ENCODE measurements at regions not wholly inside any gene's neighbourhood (a gene's known extent, or its start where the extent isn't known, plus 50 kb on each side); places are given as distances from the start of the nearest gene placed in this dataset.

GRCh38 chr21:39056636-39057035, 126.6 kb downstream of the PSMG1 start:
- no peaks in the 10 kb centered on the region for H4K20me1 ChIP-seq (ENCODE audit: control insufficient read depth, insufficient read depth, low read depth, low read length)
- no peaks in the 10 kb centered on the region for H3K9me2 ChIP-seq (replicated peaks; ENCODE audit: control insufficient read depth, low read length)
- H3K4me1 ChIP-seq (ENCODE audit: control insufficient read depth, low read length): no peaks in the 10 kb centered on the region
- no peak overlapping the region for H3K27ac ChIP-seq (ENCODE audit: low read depth, low read length)
- peaks cover 16% of the 10 kb centered on the region; the same call in 1 of the 2 replicates for H3K27me3 ChIP-seq (ENCODE audit: control insufficient read depth, low read length)
- TF ChIP-seq, protein P1, sequence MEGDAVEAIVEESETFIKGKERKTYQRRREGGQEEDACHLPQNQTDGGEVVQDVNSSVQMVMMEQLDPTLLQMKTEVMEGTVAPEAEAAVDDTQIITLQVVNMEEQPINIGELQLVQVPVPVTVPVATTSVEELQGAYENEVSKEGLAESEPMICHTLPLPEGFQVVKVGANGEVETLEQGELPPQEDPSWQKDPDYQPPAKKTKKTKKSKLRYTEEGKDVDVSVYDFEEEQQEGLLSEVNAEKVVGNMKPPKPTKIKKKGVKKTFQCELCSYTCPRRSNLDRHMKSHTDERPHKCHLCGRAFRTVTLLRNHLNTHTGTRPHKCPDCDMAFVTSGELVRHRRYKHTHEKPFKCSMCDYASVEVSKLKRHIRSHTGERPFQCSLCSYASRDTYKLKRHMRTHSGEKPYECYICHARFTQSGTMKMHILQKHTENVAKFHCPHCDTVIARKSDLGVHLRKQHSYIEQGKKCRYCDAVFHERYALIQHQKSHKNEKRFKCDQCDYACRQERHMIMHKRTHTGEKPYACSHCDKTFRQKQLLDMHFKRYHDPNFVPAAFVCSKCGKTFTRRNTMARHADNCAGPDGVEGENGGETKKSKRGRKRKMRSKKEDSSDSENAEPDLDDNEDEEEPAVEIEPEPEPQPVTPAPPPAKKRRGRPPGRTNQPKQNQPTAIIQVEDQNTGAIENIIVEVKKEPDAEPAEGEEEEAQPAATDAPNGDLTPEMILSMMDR (IDR thresholded peaks at IDR 0.05; ENCODE audit: low read depth, low read length, poor library complexity, severe bottlenecking): no peak
- TF ChIP-seq EZH2phosphoT487 (IDR thresholded peaks at IDR 0.05; ENCODE audit: borderline replicate concordance, low read length): no peak
- no peaks in the 10 kb centered on the region for H3K36me3 ChIP-seq (ENCODE audit: control insufficient read depth, low read length)
- no peaks in the 10 kb centered on the region for H3K79me2 ChIP-seq (ENCODE audit: control insufficient read depth, low read length)
- no peak overlapping the region for H3K4me2 ChIP-seq (ENCODE audit: low read length)
- H3F3A ChIP-seq (ENCODE audit: control insufficient read depth, insufficient read depth): no peaks in the 10 kb centered on the region
- H3K4me3 ChIP-seq (ENCODE audit: low read length): no peak overlapping the region
- no peaks in the 10 kb centered on the region for H3K9me3 ChIP-seq (ENCODE audit: control insufficient read depth, insufficient read depth, low read length)

DNA sequence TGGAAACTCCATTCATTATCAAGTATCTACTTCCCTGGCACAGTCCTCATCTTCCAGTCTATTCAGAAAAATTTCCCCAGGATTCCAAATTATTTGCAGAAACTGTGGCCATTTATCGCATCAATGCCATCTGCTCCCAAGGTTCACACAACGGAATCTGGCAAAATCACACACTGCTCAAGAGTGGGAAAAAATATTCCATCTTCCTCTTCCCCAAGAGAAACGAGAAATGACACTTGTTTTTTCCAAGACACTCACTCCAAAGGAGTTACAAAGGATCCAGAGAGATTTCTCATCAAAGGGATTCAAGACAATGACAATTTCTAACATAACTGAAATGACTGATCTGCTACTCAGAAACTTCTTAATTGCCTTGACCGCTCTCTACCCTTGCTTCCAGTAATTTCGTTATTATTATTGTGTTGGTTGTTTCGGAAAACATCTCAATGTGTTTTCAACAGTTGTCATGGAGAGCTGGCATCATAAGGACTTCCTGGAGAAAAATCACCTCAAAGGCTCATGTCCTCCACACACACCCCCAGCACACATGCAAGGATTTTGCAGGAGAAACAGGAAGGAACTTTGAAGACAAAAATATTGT, 128.0 kb downstream of the PSMG1 start:
- H3K4me3 ChIP-seq (ENCODE audit: low read length): no peak overlapping the region
- peaks cover 16% of the 10 kb centered on the region; the same call in 1 of the 2 replicates for H3K27me3 ChIP-seq (ENCODE audit: control insufficient read depth, low read length)
- H4K20me1 ChIP-seq (ENCODE audit: control insufficient read depth, insufficient read depth, low read depth, low read length): no peaks in the 10 kb centered on the region
- no peaks in the 10 kb centered on the region for H3F3A ChIP-seq (ENCODE audit: control insufficient read depth, insufficient read depth)
- no peak overlapping the region for H3K27ac ChIP-seq (ENCODE audit: low read depth, low read length)
- no peaks in the 10 kb centered on the region for H3K4me1 ChIP-seq (ENCODE audit: control insufficient read depth, low read length)
- no peaks in the 10 kb centered on the region for H3K9me2 ChIP-seq (replicated peaks; ENCODE audit: control insufficient read depth, low read length)
- H3K4me2 ChIP-seq (ENCODE audit: low read length): no peak overlapping the region
- H3K9me3 ChIP-seq (ENCODE audit: control insufficient read depth, insufficient read depth, low read length): no peaks in the 10 kb centered on the region
- no peaks in the 10 kb centered on the region for H3K79me2 ChIP-seq (ENCODE audit: control insufficient read depth, low read length)
- TF ChIP-seq, protein P1 (IDR thresholded peaks at IDR 0.05; ENCODE audit: low read depth, low read length, poor library complexity, severe bottlenecking): no peak
- no peak for TF ChIP-seq EZH2phosphoT487 (IDR thresholded peaks at IDR 0.05; ENCODE audit: borderline replicate concordance, low read length)
- no peaks in the 10 kb centered on the region for H3K36me3 ChIP-seq (ENCODE audit: control insufficient read depth, low read length)

GRCh38 chr21:39054066-39054465, 129.2 kb downstream of the PSMG1 start:
- no peaks in the 10 kb centered on the region for H3K79me2 ChIP-seq (ENCODE audit: control insufficient read depth, low read length)
- H3K4me3 ChIP-seq (ENCODE audit: low read length): no peak overlapping the region
- no peak overlapping the region for H3K27ac ChIP-seq (ENCODE audit: low read depth, low read length)
- no peaks in the 10 kb centered on the region for H4K20me1 ChIP-seq (ENCODE audit: control insufficient read depth, insufficient read depth, low read depth, low read length)
- no peaks in the 10 kb centered on the region for H3K36me3 ChIP-seq (ENCODE audit: control insufficient read depth, low read length)
- H3K4me1 ChIP-seq (ENCODE audit: control insufficient read depth, low read length): no peaks in the 10 kb centered on the region
- no peak for TF ChIP-seq EZH2phosphoT487 (IDR thresholded peaks at IDR 0.05; ENCODE audit: borderline replicate concordance, low read length)
- TF ChIP-seq, protein P1 (IDR thresholded peaks at IDR 0.05; ENCODE audit: low read depth, low read length, poor library complexity, severe bottlenecking): no peak
- no peaks in the 10 kb centered on the region for H3K9me2 ChIP-seq (replicated peaks; ENCODE audit: control insufficient read depth, low read length)
- no peaks in the 10 kb centered on the region for H3F3A ChIP-seq (ENCODE audit: control insufficient read depth, insufficient read depth)
- H3K27me3 ChIP-seq (ENCODE audit: control insufficient read depth, low read length): peaks cover 16% of the 10 kb centered on the region; the same call in 1 of the 2 replicates
- H3K9me3 ChIP-seq (ENCODE audit: control insufficient read depth, insufficient read depth, low read length): no peaks in the 10 kb centered on the region
- H3K4me2 ChIP-seq (ENCODE audit: low read length): no peak overlapping the region
